Fibroblast of lung (primary cell): ENCODE measurements at regions not wholly inside any gene's neighbourhood (a gene's known extent, or its start where the extent isn't known, plus 50 kb on each side); places are given as distances from the start of the nearest gene placed in this dataset.

Experiments used
- DNase-seq, 2 donors: peaks; one replicate each; pipeline versions ENCODE4 v3.0.0 to v3.0.0-alpha.2; 2010; ENCODE audit warnings: low read depth in 2 of 2
- H2AFZ ChIP-seq: 2 replicates; pipeline ENCODE4 v1.5.1; 2012; ENCODE audit warnings: low read length, control low read depth, inconsistent platforms
- H3K27ac ChIP-seq: 2 replicates; pipeline ENCODE4 v1.5.1; 2011; ENCODE audit warnings: low read length, control low read depth; ENCODE audit not compliant: insufficient read depth
- H3K27me3 ChIP-seq: 2 replicates; pipeline ENCODE4 v1.5.1; 2011; ENCODE audit warnings: mild to moderate bottlenecking, low read length; ENCODE audit not compliant: control insufficient read depth, insufficient read depth
- H3K36me3 ChIP-seq: 2 replicates; pipeline ENCODE4 v1.5.1; 2011; ENCODE audit warnings: low read length; ENCODE audit not compliant: control insufficient read depth, insufficient read depth
- H3K4me1 ChIP-seq: 2 replicates; pipeline ENCODE4 v1.5.1; 2011; ENCODE audit warnings: low read length; ENCODE audit not compliant: control insufficient read depth, insufficient read depth; ENCODE audit errors: extremely low read depth
- H3K4me2 ChIP-seq: 2 replicates; pipeline ENCODE4 v1.5.1; 2011; ENCODE audit warnings: low read length, control low read depth; ENCODE audit not compliant: insufficient read depth; ENCODE audit errors: extremely low read depth
- H3K4me3 ChIP-seq, 4 experiments: fragments of 200-600 bp in 1 of 4; sonication (generic) in 1 of 4; replicated peaks in 1 of 4; 2 replicates each; pipeline ENCODE4 v1.5.1; 2011 to 2016; ENCODE audit warnings: low read length in 4 of 4, low read depth in 3 of 4, mild to moderate bottlenecking in 3 of 4, control low read depth in 2 of 4, inconsistent platforms in 1 of 4, mixed read lengths in 1 of 4; ENCODE audit not compliant: insufficient read depth in 1 of 4; ENCODE audit errors: control extremely low read depth in 1 of 4
- H3K79me2 ChIP-seq: 2 replicates; pipeline ENCODE4 v1.5.1; 2012; ENCODE audit warnings: mild to moderate bottlenecking, low read length, inconsistent platforms; ENCODE audit not compliant: control insufficient read depth, insufficient read depth
- H3K9ac ChIP-seq: 2 replicates; pipeline ENCODE4 v1.5.1; 2011; ENCODE audit warnings: mild to moderate bottlenecking, low read length, control low read depth; ENCODE audit not compliant: insufficient read depth
- H3K9me3 ChIP-seq: 2 replicates; pipeline ENCODE4 v1.5.1; 2012; ENCODE audit warnings: low read depth, low read length; ENCODE audit not compliant: control insufficient read depth, insufficient read depth
- H4K20me1 ChIP-seq: 2 replicates; pipeline ENCODE4 v1.5.1; 2011; ENCODE audit warnings: low read length; ENCODE audit not compliant: control insufficient read depth, insufficient read depth; ENCODE audit errors: extremely low read depth
- CTCF ChIP-seq, 2 donors: IDR thresholded peaks in 1 of 2; conservative IDR thresholded peaks in 1 of 2; 1 replicate in 1 of 2; 2 replicates in 1 of 2; pipeline ENCODE4 v1.5.1; 2011 to 2012; ENCODE audit warnings: low read length in 2 of 2, control low read depth in 1 of 2, inconsistent platforms in 1 of 2, low read depth in 1 of 2, mild to moderate bottlenecking in 1 of 2
- EZH2 ChIP-seq: IDR thresholded peaks from 2 replicates; pipeline ENCODE4 v1.5.1; 2012; ENCODE audit warnings: low read length, control low read depth, mild to moderate bottlenecking; ENCODE audit errors: missing control alignments

DNA sequence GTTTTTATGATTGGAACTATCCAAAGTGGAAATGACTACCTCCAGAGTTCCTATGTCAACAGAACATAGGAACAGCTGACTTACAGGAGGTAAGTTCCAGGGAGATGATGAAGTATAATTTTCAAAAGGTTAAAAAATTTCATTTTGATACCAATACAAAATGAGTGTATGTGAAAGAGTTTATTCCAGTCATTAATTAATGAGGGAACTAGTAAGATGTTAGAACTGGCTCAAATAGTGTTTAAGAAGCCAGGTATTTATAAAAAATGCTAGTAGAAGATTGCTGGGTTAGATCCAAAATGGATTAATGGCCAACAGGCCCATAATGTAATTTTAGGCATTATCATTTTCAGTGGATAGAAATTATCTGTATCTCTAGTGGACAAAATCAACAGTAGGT is 227.7 kb upstream of the ZBED5 start:
- TF ChIP-seq EZH2 (no peak), CTCF (conservative IDR thresholded peaks at IDR 0.05 in 1 of 2, IDR thresholded peaks at IDR 0.05 in 1 of 2; ENCODE audit: low read depth in 1 of 2, low read length in 2 of 2) (no peak)
- no peaks in the 10 kb centered on the region for H3K36me3 ChIP-seq
- H2AFZ ChIP-seq: no peak overlapping the region
- H3K27me3 ChIP-seq: peaks cover 13% of the 10 kb centered on the region
- H3K9ac ChIP-seq: no peak overlapping the region
- H3K9me3 ChIP-seq: no peaks in the 10 kb centered on the region
- no peaks in the 10 kb centered on the region for H4K20me1 ChIP-seq
- no peak overlapping the region for H3K4me2 ChIP-seq
- no peak for DNase-seq
- no peak overlapping the region for H3K27ac ChIP-seq
- H3K79me2 ChIP-seq: no peaks in the 10 kb centered on the region
- H3K4me1 ChIP-seq: no peaks in the 10 kb centered on the region
- no peak overlapping the region for H3K4me3 ChIP-seq

DNA sequence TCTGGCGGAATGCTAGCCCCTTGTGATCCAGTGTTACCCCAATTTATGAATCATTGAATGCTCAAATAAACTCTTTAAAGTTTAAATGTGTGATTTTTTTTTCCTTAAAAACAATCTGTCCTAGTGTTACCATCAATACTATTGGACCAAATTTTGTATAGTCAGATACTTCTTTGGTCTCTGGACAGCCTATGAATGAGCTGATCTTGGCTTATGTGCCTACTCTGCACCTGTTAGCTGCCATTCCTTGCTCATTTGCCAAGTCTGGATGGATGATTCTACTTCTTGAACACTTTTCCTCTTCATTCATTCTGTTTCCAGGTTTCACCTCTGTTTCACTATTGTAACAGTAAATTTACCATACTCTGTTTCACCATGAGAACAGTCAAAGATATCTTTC is 226.5 kb upstream of the ZBED5 start:
- no peak overlapping the region for H3K27ac ChIP-seq
- peaks cover 21% of the 10 kb centered on the region for H3K27me3 ChIP-seq
- no peak overlapping the region for H3K4me2 ChIP-seq
- H4K20me1 ChIP-seq: no peaks in the 10 kb centered on the region
- no peak overlapping the region for H2AFZ ChIP-seq
- no peaks in the 10 kb centered on the region for H3K9me3 ChIP-seq
- no peaks in the 10 kb centered on the region for H3K4me1 ChIP-seq
- no peak overlapping the region for H3K9ac ChIP-seq
- no peak for DNase-seq
- no peak for TF ChIP-seq CTCF (conservative IDR thresholded peaks at IDR 0.05 in 1 of 2, IDR thresholded peaks at IDR 0.05 in 1 of 2; ENCODE audit: low read depth in 1 of 2, low read length in 2 of 2)
- TF ChIP-seq EZH2: no peak
- no peak overlapping the region for H3K4me3 ChIP-seq
- H3K79me2 ChIP-seq: no peaks in the 10 kb centered on the region
- no peaks in the 10 kb centered on the region for H3K36me3 ChIP-seq

DNA sequence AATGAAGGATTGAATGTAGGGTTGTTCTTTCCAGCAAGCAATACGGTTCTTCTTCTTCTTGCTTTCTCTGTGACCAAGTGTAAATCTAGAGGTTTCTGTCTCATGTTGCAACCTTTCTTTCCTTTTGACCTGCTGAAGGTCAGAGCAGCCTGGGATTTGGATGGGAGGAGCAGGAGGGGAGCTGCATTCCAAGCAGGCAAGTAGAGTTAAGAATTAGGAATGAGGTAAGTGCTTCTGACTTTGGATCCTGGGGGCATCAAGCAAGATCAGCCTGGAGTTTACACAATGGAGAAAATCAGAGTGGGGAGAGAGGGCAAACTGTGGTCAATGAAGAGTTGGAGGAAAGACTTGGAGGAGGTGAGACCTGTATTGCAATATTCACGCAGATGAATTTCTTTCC is 225.6 kb upstream of the ZBED5 start:
- no peaks in the 10 kb centered on the region for H3K9me3 ChIP-seq
- DNase-seq: no peak
- no peaks in the 10 kb centered on the region for H3K79me2 ChIP-seq
- no peaks in the 10 kb centered on the region for H4K20me1 ChIP-seq
- no peak overlapping the region for H3K4me2 ChIP-seq
- no peak overlapping the region for H3K9ac ChIP-seq
- peaks cover 23% of the 10 kb centered on the region for H3K27me3 ChIP-seq
- TF ChIP-seq EZH2 (no peak), CTCF (conservative IDR thresholded peaks at IDR 0.05 in 1 of 2, IDR thresholded peaks at IDR 0.05 in 1 of 2; ENCODE audit: low read depth in 1 of 2, low read length in 2 of 2) (no peak)
- no peak overlapping the region for H3K4me3 ChIP-seq
- no peaks in the 10 kb centered on the region for H3K4me1 ChIP-seq
- no peaks in the 10 kb centered on the region for H3K36me3 ChIP-seq
- H3K27ac ChIP-seq: no peak overlapping the region
- H2AFZ ChIP-seq: no peak overlapping the region
